ENCODE measurements at regions not wholly inside any gene's neighbourhood (a gene's known extent, or its start where the extent isn't known, plus 50 kb on each side); places are given as distances from the start of the nearest gene placed in this dataset.
A peak's percentile ranks its signal among the peaks of the same experiment; 100 is the strongest.

- 0 out of 2 replicates have a peak, but pooled peaks have one; percentile 29 for TF ChIP-seq SIN3A (IDR thresholded peaks at IDR 0.05; ENCODE audit: borderline replicate concordance, insufficient read depth, low read length)
- no peak for TF ChIP-seq REST (IDR thresholded peaks at IDR 0.05; ENCODE audit: insufficient read depth in 1 of 2, low read depth in 2 of 2, low read length in 2 of 2)
- TF ChIP-seq FOXP2 (optimal IDR thresholded peaks at IDR 0.05; ENCODE audit: borderline replicate concordance, extremely low read depth, extremely low read length, insufficient read depth) = no peak
- TF ChIP-seq TAF1 (IDR thresholded peaks at IDR 0.05; ENCODE audit: borderline replicate concordance, insufficient read depth, low read length) = no peak
These were observed 55.8 kb upstream of the PDZRN3 start for GRCh38 chr3:73680391-73681095.

DNA sequence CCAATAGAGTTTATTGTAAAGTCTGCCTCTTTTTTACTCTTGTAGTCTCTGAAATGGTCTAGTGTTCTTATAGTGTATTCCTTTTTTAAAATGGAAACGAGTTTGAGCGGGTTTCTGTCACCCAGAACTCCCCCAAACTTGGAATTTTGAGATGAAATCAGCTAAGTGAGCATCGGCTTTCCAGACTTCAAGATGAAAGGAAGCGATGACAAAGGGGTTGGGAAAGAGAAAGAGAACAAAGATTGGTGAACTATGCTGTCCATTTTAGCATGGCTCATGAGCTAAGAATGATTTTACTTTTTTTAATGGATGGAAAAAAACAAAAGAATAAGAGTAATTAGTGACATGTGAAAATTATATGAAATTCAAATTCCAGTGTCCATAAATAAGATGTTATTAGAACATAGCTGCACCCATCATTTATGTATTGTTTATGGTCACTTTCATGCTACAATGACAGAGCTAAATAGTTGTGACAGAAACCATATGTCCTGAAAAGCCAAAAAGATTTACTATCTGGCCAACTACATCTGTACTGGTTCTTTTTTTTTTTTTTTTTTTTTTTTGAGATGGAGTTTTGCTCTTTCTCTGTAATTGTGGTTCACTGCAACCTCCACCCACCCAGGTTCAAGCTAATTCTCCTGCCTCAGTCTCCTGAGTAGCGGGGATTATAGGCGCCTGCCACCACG lies 52.7 kb upstream of the PDZRN3 start:
- TF ChIP-seq FOXP2 (optimal IDR thresholded peaks at IDR 0.05; ENCODE audit: borderline replicate concordance, extremely low read depth, extremely low read length, insufficient read depth) (no peak), REST (IDR thresholded peaks at IDR 0.05; ENCODE audit: insufficient read depth in 1 of 2, low read depth in 2 of 2, low read length in 2 of 2) (no peak), SIN3A (IDR thresholded peaks at IDR 0.05; ENCODE audit: borderline replicate concordance, insufficient read depth, low read length) (no peak), POLR2AphosphoS5 (IDR thresholded peaks at IDR 0.05; ENCODE audit: low read depth, low read length) (no peak), TAF1 (IDR thresholded peaks at IDR 0.05; ENCODE audit: borderline replicate concordance, insufficient read depth, low read length) (no peak)

Data from PFSK-1 (cell line).